ENCODE measurements at regions not wholly inside any gene's neighbourhood (a gene's known extent, or its start where the extent isn't known, plus 50 kb on each side); places are given as distances from the start of the nearest gene placed in this dataset.

- no peak for DNase-seq (ENCODE audit: low read depth)
- no peak overlapping the region for H3K4me3 ChIP-seq (ENCODE audit: low read depth, low read length)
- TF ChIP-seq POLR2A (IDR thresholded peaks at IDR 0.05; ENCODE audit: extremely low read depth, insufficient read length) (no peak), MYC (IDR thresholded peaks at IDR 0.05; ENCODE audit: low read depth, low read length) (no peak), MAX (IDR thresholded peaks at IDR 0.05; ENCODE audit: low read depth, low read length) (no peak)
These were observed 328.7 kb downstream of the GABRG1 start for GRCh38 chr4:45795135-45795534.

- DNase-seq (ENCODE audit: low read depth), result no peak
- no peak overlapping the region for H3K4me3 ChIP-seq (ENCODE audit: low read depth, low read length)
- TF ChIP-seq MAX (IDR thresholded peaks at IDR 0.05; ENCODE audit: low read depth, low read length) (no peak), CTCF (IDR thresholded peaks at IDR 0.05; ENCODE audit: low read depth, low read length) (no peak), POLR2A (IDR thresholded peaks at IDR 0.05; ENCODE audit: extremely low read depth, insufficient read length) (no peak), MYC (IDR thresholded peaks at IDR 0.05; ENCODE audit: low read depth, low read length) (no peak)
These were observed 345.3 kb downstream of the GABRG1 start for GRCh38 chr4:45778514-45778913.

GRCh38 chr4:45776146-45776545, 347.7 kb downstream of the GABRG1 start:
- DNase-seq (ENCODE audit: low read depth), result no peak
- H3K4me3 ChIP-seq (ENCODE audit: low read depth, low read length), result no peak overlapping the region
- TF ChIP-seq CTCF (IDR thresholded peaks at IDR 0.05; ENCODE audit: low read depth, low read length), result no peak
- no peak for TF ChIP-seq MYC (IDR thresholded peaks at IDR 0.05; ENCODE audit: low read depth, low read length)
- TF ChIP-seq MAX (IDR thresholded peaks at IDR 0.05; ENCODE audit: low read depth, low read length), result no peak
- no peak for TF ChIP-seq POLR2A (IDR thresholded peaks at IDR 0.05; ENCODE audit: extremely low read depth, insufficient read length)

GRCh38 chr4:45770958-45771357, 352.9 kb downstream of the GABRG1 start:
- TF ChIP-seq POLR2A (IDR thresholded peaks at IDR 0.05; ENCODE audit: extremely low read depth, insufficient read length), result no peak
- TF ChIP-seq MAX (IDR thresholded peaks at IDR 0.05; ENCODE audit: low read depth, low read length), result no peak
- no peak for TF ChIP-seq CTCF (IDR thresholded peaks at IDR 0.05; ENCODE audit: low read depth, low read length)
- TF ChIP-seq MYC (IDR thresholded peaks at IDR 0.05; ENCODE audit: low read depth, low read length), result no peak
- H3K4me3 ChIP-seq (ENCODE audit: low read depth, low read length), result no peak overlapping the region
- DNase-seq (ENCODE audit: low read depth), result no peak

- no peak for DNase-seq (ENCODE audit: low read depth)
- H3K4me3 ChIP-seq (ENCODE audit: low read depth, low read length), result no peak overlapping the region
- TF ChIP-seq CTCF (IDR thresholded peaks at IDR 0.05; ENCODE audit: low read depth, low read length) (no peak), MYC (IDR thresholded peaks at IDR 0.05; ENCODE audit: low read depth, low read length) (no peak), MAX (IDR thresholded peaks at IDR 0.05; ENCODE audit: low read depth, low read length) (no peak), POLR2A (IDR thresholded peaks at IDR 0.05; ENCODE audit: extremely low read depth, insufficient read length) (no peak)
These were observed 358.3 kb downstream of the GABRG1 start for GRCh38 chr4:45765521-45765920.

GRCh38 chr4:45751877-45752530, 371.9 kb downstream of the GABRG1 start:
- no peak for DNase-seq (ENCODE audit: low read depth)
- TF ChIP-seq POLR2A (IDR thresholded peaks at IDR 0.05; ENCODE audit: extremely low read depth, insufficient read length) (no peak), MAX (IDR thresholded peaks at IDR 0.05; ENCODE audit: low read depth, low read length) (no peak)
- H3K4me3 ChIP-seq (ENCODE audit: low read depth, low read length), result no peak overlapping the region

Data from NB4 (cell line).